Astrocyte (in vitro differentiated cells and primary cell): ENCODE measurements at regions not wholly inside any gene's neighbourhood (a gene's known extent, or its start where the extent isn't known, plus 50 kb on each side); places are given as distances from the start of the nearest gene placed in this dataset.

Experiments used
- DNase-seq: peaks from one replicate; pipeline ENCODE4 v3.0.0-alpha.2; 2010; ENCODE audit warnings: low read depth
- FAIRE-seq: peaks from 2 replicates; lab custom pipeline; 2011; peaks lifted over from hg19 to GRCh38; lab: Jason Lieb, UNC
- H2AFZ ChIP-seq: 2 replicates; pipeline ENCODE4 v1.6.0; 2012; ENCODE audit warnings: low read depth, low read length, inconsistent platforms
- H3K27ac ChIP-seq: 2 replicates; pipeline ENCODE4 v1.5.1; 2011; ENCODE audit warnings: low read depth, low read length, inconsistent platforms
- H3K27me3 ChIP-seq: 2 replicates; pipeline ENCODE4 v1.6.0; 2011; ENCODE audit warnings: low read length, inconsistent platforms; ENCODE audit not compliant: insufficient read depth
- H3K36me3 ChIP-seq: 2 replicates; pipeline ENCODE4 v1.5.1; 2011; ENCODE audit warnings: low read length, inconsistent platforms; ENCODE audit not compliant: insufficient read depth
- H3K4me1 ChIP-seq: 2 replicates; pipeline ENCODE4 v1.5.1; 2011; ENCODE audit warnings: low read length, inconsistent platforms; ENCODE audit not compliant: insufficient read depth
- H3K4me2 ChIP-seq: 2 replicates; pipeline ENCODE4 v1.6.0; 2012; ENCODE audit warnings: low read length, inconsistent platforms
- H3K4me3 ChIP-seq: 2 replicates; pipeline ENCODE4 v1.5.1; 2011; ENCODE audit warnings: low read depth, mild to moderate bottlenecking, low read length, inconsistent platforms; ENCODE audit not compliant: insufficient read depth
- H3K79me2 ChIP-seq: 2 replicates; pipeline ENCODE4 v1.6.0; 2012; ENCODE audit warnings: mild to moderate bottlenecking, low read length, inconsistent platforms; ENCODE audit not compliant: insufficient read depth
- H3K9ac ChIP-seq: 2 replicates; pipeline ENCODE4 v1.6.0; 2012; ENCODE audit warnings: mild to moderate bottlenecking, low read length, inconsistent platforms
- H3K9me3 ChIP-seq: 2 replicates; pipeline ENCODE4 v1.5.1; 2012; ENCODE audit warnings: low read depth, mild to moderate bottlenecking, low read length, inconsistent platforms; ENCODE audit not compliant: insufficient read depth
- H4K20me1 ChIP-seq: 2 replicates; pipeline ENCODE4 v1.6.0; 2012; ENCODE audit warnings: low read length, inconsistent platforms; ENCODE audit not compliant: insufficient read depth
- H3K27ac Mint-ChIP-seq: one replicate; pipeline ENCODE4 v1.8.0; 2021; ENCODE audit warnings: mild to moderate bottlenecking, mixed read lengths; ENCODE audit not compliant: unreplicated experiment
- H3K27me3 Mint-ChIP-seq: one replicate; pipeline ENCODE4 v1.8.0; 2021; ENCODE audit warnings: low read depth, mixed read lengths; ENCODE audit not compliant: unreplicated experiment
- H3K36me3 Mint-ChIP-seq: one replicate; pipeline ENCODE4 v1.8.0; 2021; ENCODE audit warnings: low read depth, mixed read lengths; ENCODE audit not compliant: unreplicated experiment
- H3K4me1 Mint-ChIP-seq: one replicate; pipeline ENCODE4 v1.8.0; 2021; ENCODE audit warnings: low read depth, mixed read lengths; ENCODE audit not compliant: unreplicated experiment
- H3K4me3 Mint-ChIP-seq: one replicate; pipeline ENCODE4 v1.8.0; 2021; ENCODE audit warnings: mild to moderate bottlenecking, moderate library complexity, mixed read lengths; ENCODE audit not compliant: unreplicated experiment
- H3K9me3 Mint-ChIP-seq: one replicate; pipeline ENCODE4 v1.8.0; 2021; ENCODE audit warnings: mild to moderate bottlenecking, mixed read lengths; ENCODE audit not compliant: unreplicated experiment
- EZH2 ChIP-seq: IDR thresholded peaks from 2 replicates; pipeline ENCODE4 v1.6.1; 2012; ENCODE audit warnings: mild to moderate bottlenecking, low read length, inconsistent platforms; ENCODE audit not compliant: insufficient read depth
- TF ChIP-seq, protein P1 (sequence below): IDR thresholded peaks from 2 replicates; pipeline ENCODE4 v1.5.1; 2011; ENCODE audit warnings: low read depth, mild to moderate bottlenecking, inconsistent platforms, low read length, moderate library complexity; ENCODE audit not compliant: insufficient read depth

DNA sequence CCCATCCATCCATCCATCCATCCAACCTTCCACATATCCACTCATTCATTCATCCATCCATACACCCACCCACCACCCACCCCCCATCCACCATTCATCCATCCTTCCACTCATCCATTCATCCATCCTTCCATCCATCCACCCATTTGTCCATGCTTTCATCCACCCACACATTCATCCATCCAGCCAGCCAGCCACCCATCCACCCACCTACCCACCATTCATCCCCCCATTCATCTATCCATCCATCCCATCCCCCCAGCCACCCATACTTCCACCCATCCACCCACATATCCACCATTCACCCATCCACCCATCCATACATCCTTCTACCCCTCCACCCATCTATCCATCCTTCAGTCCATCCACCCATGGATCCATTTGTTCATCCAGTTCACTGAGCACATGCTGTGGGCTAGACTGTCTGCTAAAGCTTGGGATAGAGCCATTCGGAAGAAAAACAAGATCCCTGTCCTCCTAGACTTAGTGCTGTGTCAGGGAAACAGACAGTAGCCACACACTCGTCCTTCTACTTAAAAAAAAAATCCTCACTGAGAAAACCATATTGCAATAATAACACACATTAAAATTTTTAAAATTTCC lies 377.5 kb downstream of the ADGRD1 start:
- no peak overlapping the region for H3K27ac Mint-ChIP-seq

DNA sequence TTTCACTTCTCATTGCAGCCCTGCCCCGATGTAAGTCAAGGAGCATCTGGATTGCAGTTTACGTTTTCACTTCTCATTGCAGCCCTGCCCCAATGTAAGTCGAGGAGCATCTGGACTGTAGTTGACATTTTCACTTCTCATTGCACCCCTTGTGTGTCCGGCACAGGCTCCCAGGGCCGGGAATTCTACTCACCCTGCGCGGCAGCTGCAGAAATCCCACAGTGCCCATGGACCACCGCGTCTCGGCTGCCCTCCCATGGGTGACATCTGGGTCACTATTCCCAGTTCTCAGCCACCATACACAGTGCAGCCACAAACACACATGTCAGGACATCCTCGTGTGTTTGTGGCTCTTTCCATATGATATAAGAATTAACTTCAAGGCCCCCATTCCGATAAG lies 378.5 kb downstream of the ADGRD1 start:
- Mint-ChIP-seq H3K4me1 (no peaks in the 10 kb centered on the region), H3K27ac (peak overlapping the region; percentile 37), H3K27me3 (peaks cover 11% of the 10 kb centered on the region), H3K9me3 (peaks cover 5% of the 10 kb centered on the region), H3K36me3 (no peaks in the 10 kb centered on the region), H3K4me3 (no peak overlapping the region)
- FAIRE-seq: no peak
- Histone ChIP-seq H3K9ac (no peak overlapping the region), H3K4me1 (no peaks in the 10 kb centered on the region), H3K79me2 (no peaks in the 10 kb centered on the region), H3K27me3 (no peaks in the 10 kb centered on the region), H3K36me3 (no peaks in the 10 kb centered on the region), H4K20me1 (no peaks in the 10 kb centered on the region), H2AFZ (no peak overlapping the region), H3K4me3 (no peak overlapping the region), H3K27ac (no peak overlapping the region), H3K9me3 (no peaks in the 10 kb centered on the region), H3K4me2 (no peak overlapping the region)
- TF ChIP-seq, protein P1, sequence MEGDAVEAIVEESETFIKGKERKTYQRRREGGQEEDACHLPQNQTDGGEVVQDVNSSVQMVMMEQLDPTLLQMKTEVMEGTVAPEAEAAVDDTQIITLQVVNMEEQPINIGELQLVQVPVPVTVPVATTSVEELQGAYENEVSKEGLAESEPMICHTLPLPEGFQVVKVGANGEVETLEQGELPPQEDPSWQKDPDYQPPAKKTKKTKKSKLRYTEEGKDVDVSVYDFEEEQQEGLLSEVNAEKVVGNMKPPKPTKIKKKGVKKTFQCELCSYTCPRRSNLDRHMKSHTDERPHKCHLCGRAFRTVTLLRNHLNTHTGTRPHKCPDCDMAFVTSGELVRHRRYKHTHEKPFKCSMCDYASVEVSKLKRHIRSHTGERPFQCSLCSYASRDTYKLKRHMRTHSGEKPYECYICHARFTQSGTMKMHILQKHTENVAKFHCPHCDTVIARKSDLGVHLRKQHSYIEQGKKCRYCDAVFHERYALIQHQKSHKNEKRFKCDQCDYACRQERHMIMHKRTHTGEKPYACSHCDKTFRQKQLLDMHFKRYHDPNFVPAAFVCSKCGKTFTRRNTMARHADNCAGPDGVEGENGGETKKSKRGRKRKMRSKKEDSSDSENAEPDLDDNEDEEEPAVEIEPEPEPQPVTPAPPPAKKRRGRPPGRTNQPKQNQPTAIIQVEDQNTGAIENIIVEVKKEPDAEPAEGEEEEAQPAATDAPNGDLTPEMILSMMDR: no peak
- no peak for TF ChIP-seq EZH2
- no peak for DNase-seq

More for the DNA sequence above, 377.5 kb downstream of the ADGRD1 start:
- H3K4me1 ChIP-seq: no peaks in the 10 kb centered on the region
- H3K9me3 ChIP-seq: no peaks in the 10 kb centered on the region
- H4K20me1 ChIP-seq: no peaks in the 10 kb centered on the region
- H3K4me2 ChIP-seq: no peak overlapping the region
- Mint-ChIP-seq H3K9me3 (peaks cover 12% of the 10 kb centered on the region), H3K4me1 (no peaks in the 10 kb centered on the region), H3K4me3 (no peak overlapping the region), H3K36me3 (no peaks in the 10 kb centered on the region), H3K27me3 (peaks cover 14% of the 10 kb centered on the region)
- TF ChIP-seq EZH2: no peak
- TF ChIP-seq, protein P1: no peak
- H3K79me2 ChIP-seq: no peaks in the 10 kb centered on the region
- no peaks in the 10 kb centered on the region for H3K27me3 ChIP-seq
- no peak overlapping the region for H3K27ac ChIP-seq
- H2AFZ ChIP-seq: no peak overlapping the region
- no peak for DNase-seq
- no peak overlapping the region for H3K4me3 ChIP-seq
- H3K36me3 ChIP-seq: no peaks in the 10 kb centered on the region
- no peak overlapping the region for H3K9ac ChIP-seq
- FAIRE-seq: no peak

DNA sequence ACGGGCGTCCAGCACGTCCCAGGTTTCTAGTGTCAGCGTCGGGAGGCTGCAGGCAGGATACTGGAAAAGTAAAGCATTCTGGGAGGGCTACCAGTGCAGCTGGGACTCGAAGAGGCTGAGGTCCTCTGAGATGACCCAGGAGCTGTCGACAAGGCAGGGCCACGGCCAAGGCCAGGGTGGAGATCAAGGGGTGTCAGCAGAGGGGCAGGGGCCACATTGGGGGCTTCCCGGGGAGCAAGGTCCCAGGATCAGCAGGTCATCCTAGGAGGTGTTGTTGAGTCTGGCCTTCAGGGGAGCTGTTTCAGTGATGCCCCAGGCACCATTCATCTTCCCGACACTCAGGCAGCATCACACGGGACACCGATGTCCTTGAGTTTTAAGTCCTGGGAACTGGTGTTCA lies 377.8 kb upstream of the SFSWAP start:
- Histone ChIP-seq H3K9ac (no peak overlapping the region), H3K79me2 (no peaks in the 10 kb centered on the region), H3K27me3 (no peaks in the 10 kb centered on the region), H3K9me3 (no peaks in the 10 kb centered on the region), H3K4me1 (no peaks in the 10 kb centered on the region), H3K27ac (no peak overlapping the region), H3K36me3 (no peaks in the 10 kb centered on the region), H3K4me3 (no peak overlapping the region), H2AFZ (no peak overlapping the region), H3K4me2 (no peak overlapping the region), H4K20me1 (no peaks in the 10 kb centered on the region)
- Mint-ChIP-seq H3K4me1 (no peaks in the 10 kb centered on the region), H3K4me3 (no peak overlapping the region), H3K27me3 (peaks cover 16% of the 10 kb centered on the region), H3K27ac (no peak overlapping the region), H3K36me3 (no peaks in the 10 kb centered on the region), H3K9me3 (peaks cover 4% of the 10 kb centered on the region)
- no peak for FAIRE-seq
- TF ChIP-seq, protein P1: no peak
- TF ChIP-seq EZH2: no peak
- DNase-seq: no peak
